KMS-11 (cell line): ENCODE measurements at regions not wholly inside any gene's neighbourhood (a gene's known extent, or its start where the extent isn't known, plus 50 kb on each side); places are given as distances from the start of the nearest gene placed in this dataset.
"Not testable (repeated sequence)": the region's sequence is repeated elsewhere in the genome, so short reads cannot be mapped to it uniquely, and the experiment has no call there.

Experiments used
- H2AFZ ChIP-seq: fragments of 200-600 bp; sonication (generic); 2 replicates; pipeline ENCODE4 v1.6.1; 2016; ENCODE audit warnings: antibody characterized with exemption, mixed run types, low read depth
- H3K27ac ChIP-seq: fragments of 200-600 bp; sonication (generic); 2 replicates; pipeline ENCODE4 v1.6.1; 2016; ENCODE audit warnings: mild to moderate bottlenecking, mixed run types
- H3K27me3 ChIP-seq: fragments of 200-600 bp; sonication (generic); 2 replicates; pipeline ENCODE4 v1.6.1; 2017; ENCODE audit warnings: mild to moderate bottlenecking, low read depth, mixed run types, moderate library complexity; ENCODE audit not compliant: insufficient read depth
- H3K36me3 ChIP-seq: fragments of 200-600 bp; sonication (generic); 2 replicates; pipeline ENCODE4 v1.6.1; 2017; ENCODE audit warnings: mild to moderate bottlenecking, mixed run types; ENCODE audit not compliant: insufficient read depth
- H3K4me1 ChIP-seq: fragments of 200-600 bp; sonication (generic); 2 replicates; pipeline ENCODE4 v1.6.1; 2016; ENCODE audit warnings: mild to moderate bottlenecking, low read depth, mixed run types; ENCODE audit not compliant: poor library complexity, severe bottlenecking
- H3K4me2 ChIP-seq: fragments of 200-600 bp; sonication (generic); 2 replicates; pipeline ENCODE4 v1.7.0; 2016; ENCODE audit warnings: mild to moderate bottlenecking, mixed run types
- H3K4me3 ChIP-seq: fragments of 200-600 bp; sonication (generic); IDR thresholded peaks from 2 replicates; pipeline ENCODE4 v1.6.1; 2017; ENCODE audit warnings: low read depth, low read length, mixed read lengths; ENCODE audit not compliant: insufficient read depth
- H3K79me2 ChIP-seq: fragments of 200-600 bp; sonication (generic); 2 replicates; pipeline ENCODE4 v1.6.1; 2016; ENCODE audit warnings: low read depth, mixed run types; ENCODE audit not compliant: insufficient read depth
- H3K9ac ChIP-seq: fragments of 200-600 bp; sonication (generic); 2 replicates; pipeline ENCODE4 v1.6.1; 2016; ENCODE audit warnings: mild to moderate bottlenecking, mixed run types
- H4K20me1 ChIP-seq: fragments of 200-600 bp; sonication (generic); 2 replicates; pipeline ENCODE4 v1.6.1; 2016; ENCODE audit warnings: mild to moderate bottlenecking, mixed run types; ENCODE audit not compliant: insufficient read depth
- TF ChIP-seq, protein P1 (sequence below): fragments of 200-600 bp; sonication (generic); conservative IDR thresholded peaks from 2 replicates; pipeline ENCODE4 v1.6.1; 2017; ENCODE audit warnings: low read depth, mild to moderate bottlenecking, antibody characterized with exemption, low read length, moderate library complexity, mixed read lengths

- Histone ChIP-seq H4K20me1 (no peaks in the 10 kb centered on the region), H3K4me1 (no peaks in the 10 kb centered on the region), H3K4me3 (no peak overlapping the region), H3K27ac (no peak overlapping the region), H3K79me2 (no peaks in the 10 kb centered on the region), H3K4me2 (no peak overlapping the region), H3K9ac (no peak overlapping the region), H3K27me3 (no peaks in the 10 kb centered on the region), H3K36me3 (no peaks in the 10 kb centered on the region), H2AFZ (no peak overlapping the region)
- TF ChIP-seq, protein P1, sequence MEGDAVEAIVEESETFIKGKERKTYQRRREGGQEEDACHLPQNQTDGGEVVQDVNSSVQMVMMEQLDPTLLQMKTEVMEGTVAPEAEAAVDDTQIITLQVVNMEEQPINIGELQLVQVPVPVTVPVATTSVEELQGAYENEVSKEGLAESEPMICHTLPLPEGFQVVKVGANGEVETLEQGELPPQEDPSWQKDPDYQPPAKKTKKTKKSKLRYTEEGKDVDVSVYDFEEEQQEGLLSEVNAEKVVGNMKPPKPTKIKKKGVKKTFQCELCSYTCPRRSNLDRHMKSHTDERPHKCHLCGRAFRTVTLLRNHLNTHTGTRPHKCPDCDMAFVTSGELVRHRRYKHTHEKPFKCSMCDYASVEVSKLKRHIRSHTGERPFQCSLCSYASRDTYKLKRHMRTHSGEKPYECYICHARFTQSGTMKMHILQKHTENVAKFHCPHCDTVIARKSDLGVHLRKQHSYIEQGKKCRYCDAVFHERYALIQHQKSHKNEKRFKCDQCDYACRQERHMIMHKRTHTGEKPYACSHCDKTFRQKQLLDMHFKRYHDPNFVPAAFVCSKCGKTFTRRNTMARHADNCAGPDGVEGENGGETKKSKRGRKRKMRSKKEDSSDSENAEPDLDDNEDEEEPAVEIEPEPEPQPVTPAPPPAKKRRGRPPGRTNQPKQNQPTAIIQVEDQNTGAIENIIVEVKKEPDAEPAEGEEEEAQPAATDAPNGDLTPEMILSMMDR, result no peak
These were observed 1429.4 kb upstream of the ADGRL3 start for GRCh38 chr4:59770601-59771264.

- TF ChIP-seq, protein P1, result no peak
- Histone ChIP-seq H3K27me3 (no peaks in the 10 kb centered on the region), H3K27ac (no peak overlapping the region), H3K79me2 (no peaks in the 10 kb centered on the region), H3K36me3 (no peaks in the 10 kb centered on the region), H3K4me2 (no peak overlapping the region), H4K20me1 (no peaks in the 10 kb centered on the region), H3K9ac (no peak overlapping the region), H3K4me3 (no peak overlapping the region), H2AFZ (no peak overlapping the region), H3K4me1 (no peaks in the 10 kb centered on the region)
These were observed 1427.4 kb upstream of the ADGRL3 start for GRCh38 chr4:59772641-59773139.

- H3K27ac ChIP-seq, H3K4me3 ChIP-seq, H3K4me1 ChIP-seq, H3K4me2 ChIP-seq, H3K36me3 ChIP-seq, H2AFZ ChIP-seq, H3K27me3 ChIP-seq, H4K20me1 ChIP-seq, H3K79me2 ChIP-seq, H3K9ac ChIP-seq: not testable (repeated sequence)
These were observed 1419.9 kb upstream of the ADGRL3 start for GRCh38 chr4:59780271-59780670.

GRCh38 chr4:59805176-59805575 lies 1395.0 kb upstream of the ADGRL3 start:
- no peak overlapping the region for H3K4me2 ChIP-seq
- H3K9ac ChIP-seq, result no peak overlapping the region

More at GRCh38 chr4:59805176-59805575, 1395.0 kb upstream of the ADGRL3 start:
- no peak overlapping the region for H3K27ac ChIP-seq
- H3K27me3 ChIP-seq, result no peaks in the 10 kb centered on the region
- H2AFZ ChIP-seq, result no peak overlapping the region
- no peak overlapping the region for H3K4me3 ChIP-seq
- no peaks in the 10 kb centered on the region for H3K4me1 ChIP-seq
- no peaks in the 10 kb centered on the region for H4K20me1 ChIP-seq
- no peaks in the 10 kb centered on the region for H3K36me3 ChIP-seq
- H3K79me2 ChIP-seq, result no peaks in the 10 kb centered on the region
- TF ChIP-seq, protein P1, result no peak
